GM21825 (cell line): ENCODE measurements at regions not wholly inside any gene's neighbourhood (a gene's known extent, or its start where the extent isn't known, plus 50 kb on each side); places are given as distances from the start of the nearest gene placed in this dataset.
"Not testable (repeated sequence)": the region's sequence is repeated elsewhere in the genome, so short reads cannot be mapped to it uniquely, and the experiment has no call there.

Source experiments
- ATAC-seq: cut with Tn5 transposase; IDR thresholded peaks from one replicate; pipeline ENCODE4 v1.9.1; 2021; ENCODE audit warnings: mild to moderate bottlenecking, moderate library complexity; ENCODE audit not compliant: unreplicated experiment

DNA sequence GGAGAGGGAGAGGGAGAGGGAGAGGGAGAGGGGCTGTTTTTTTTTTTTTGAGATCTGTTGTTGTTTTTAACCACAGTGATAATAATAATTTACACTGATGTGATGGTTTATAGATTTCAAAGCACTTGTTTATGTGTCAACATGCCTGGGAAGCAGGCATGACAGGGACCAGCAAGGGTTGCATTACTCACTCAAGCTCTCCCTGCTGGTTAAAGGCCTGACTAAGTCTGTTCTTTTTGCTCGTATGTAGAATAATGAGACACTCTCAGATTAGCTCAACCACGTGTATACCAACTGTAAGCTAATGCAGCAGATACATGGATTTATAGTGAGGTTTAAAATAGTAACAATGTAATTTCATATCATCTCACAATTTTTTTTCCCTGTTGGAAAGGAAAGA is 134.6 kb upstream of the BOD1L1 start:
- ATAC-seq = no peak

DNA sequence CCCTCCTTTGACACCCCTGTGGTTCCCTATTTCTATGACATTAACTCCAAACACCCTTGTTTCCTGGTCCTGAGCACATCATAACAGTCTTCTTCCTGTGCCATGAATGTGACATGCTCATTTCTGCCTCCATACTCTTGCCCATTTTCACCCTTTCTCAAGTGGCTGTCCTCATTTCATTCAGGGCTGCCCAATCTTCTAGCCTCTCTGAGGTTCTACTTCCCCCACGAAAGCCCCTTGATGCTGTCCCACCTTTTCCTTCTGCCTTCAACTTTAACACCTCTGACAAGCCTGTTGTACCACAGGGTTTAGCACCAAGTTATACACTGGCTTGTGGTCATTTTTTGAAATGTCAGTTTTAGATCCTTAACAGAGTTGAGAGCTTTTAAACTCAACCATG is 136.2 kb upstream of the BOD1L1 start:
- no peak for ATAC-seq

DNA sequence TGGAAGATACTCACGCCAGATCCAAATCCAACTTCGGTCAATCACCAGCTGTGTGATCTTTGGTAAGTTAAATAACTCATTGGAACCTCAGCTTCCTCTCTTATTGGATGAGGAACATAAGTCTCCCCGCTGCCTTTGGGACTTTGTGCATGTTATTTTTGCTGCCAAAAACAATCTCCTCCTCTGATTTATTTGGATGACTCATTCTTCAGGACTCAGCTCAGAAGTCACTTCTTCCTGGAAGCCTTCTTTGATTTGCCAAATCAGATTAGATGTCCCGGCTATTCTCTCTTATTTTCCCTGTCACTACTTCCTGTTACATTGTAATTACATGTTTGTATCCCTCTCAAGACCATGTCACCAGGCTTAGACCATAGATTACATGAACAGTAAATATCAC is 138.0 kb upstream of the BOD1L1 start:
- ATAC-seq = no peak

DNA sequence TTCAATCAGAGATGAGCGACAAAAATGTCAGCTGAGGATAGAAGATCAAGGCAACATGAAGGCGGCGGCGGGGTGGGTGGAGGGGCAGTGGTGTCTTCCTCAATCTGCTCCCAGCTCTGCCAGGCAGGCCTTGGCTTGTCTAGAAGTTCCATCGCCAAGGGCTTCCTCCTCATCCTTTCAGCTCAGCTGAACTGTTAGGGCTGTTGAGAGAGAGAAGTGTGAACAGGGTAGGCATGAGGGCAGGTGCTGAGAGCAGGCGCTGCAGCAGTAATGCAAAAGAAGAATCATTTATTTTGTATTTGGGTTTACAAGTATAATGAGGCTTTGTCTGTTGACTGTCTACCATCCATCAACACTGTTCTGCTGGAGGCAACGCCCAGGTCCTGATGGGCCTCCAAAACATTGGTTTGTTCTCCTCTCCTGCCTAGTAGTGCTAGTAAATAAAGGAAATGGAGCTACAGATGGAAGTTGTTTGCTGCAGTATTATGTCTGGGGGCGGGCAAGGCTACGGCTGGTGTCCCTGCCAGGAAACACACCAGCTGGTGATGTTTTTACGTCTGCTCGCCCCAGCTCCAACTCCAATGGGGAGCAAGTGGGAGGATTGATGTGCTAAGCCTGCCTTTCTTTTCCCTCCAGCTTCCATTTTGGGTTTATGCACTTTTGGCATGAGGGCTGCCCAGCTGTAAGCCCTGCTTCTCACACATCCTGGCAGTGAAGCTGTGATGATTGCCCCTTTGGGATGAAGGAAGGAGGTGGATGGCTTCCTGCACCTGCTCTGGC is 139.4 kb upstream of the BOD1L1 start:
- ATAC-seq = no peak

DNA sequence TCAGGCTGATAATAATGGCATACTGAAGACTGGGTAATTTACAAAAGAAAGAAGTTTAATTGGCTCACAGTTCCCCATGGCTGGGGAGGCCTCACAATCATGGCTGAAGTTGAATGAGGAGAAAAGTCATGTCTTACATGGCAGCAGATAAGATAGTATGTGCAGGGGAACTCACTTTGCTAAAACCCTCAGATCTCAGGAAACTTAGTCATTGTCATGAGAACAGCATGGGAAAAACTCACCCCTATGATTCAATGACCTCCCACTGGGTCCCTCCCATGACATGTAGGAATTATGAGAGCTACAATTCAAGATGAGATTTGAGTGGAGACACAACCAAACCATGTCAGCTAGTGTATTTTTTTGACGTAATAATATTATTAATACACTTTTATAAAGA is 149.8 kb upstream of the BOD1L1 start:
- ATAC-seq = no peak

DNA sequence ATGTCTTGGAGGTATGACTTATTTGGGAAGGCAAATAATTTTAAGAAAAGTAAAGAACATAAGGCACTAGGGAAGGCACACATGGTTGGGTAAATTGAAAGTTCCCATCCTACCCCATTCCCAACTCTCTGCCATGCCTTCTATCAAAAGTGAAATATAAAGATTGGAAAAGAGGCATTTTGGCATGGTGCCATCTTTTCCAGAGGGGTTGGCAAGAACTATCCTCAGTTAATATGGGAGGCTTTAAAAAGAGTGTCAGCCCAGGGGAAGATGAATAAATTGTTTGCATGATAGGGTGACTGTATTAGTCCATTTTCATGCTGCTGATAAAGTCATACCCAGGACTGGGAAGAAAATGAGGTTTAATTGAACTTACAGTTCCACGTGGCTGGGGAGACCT is 150.8 kb upstream of the BOD1L1 start:
- ATAC-seq = no peak

DNA sequence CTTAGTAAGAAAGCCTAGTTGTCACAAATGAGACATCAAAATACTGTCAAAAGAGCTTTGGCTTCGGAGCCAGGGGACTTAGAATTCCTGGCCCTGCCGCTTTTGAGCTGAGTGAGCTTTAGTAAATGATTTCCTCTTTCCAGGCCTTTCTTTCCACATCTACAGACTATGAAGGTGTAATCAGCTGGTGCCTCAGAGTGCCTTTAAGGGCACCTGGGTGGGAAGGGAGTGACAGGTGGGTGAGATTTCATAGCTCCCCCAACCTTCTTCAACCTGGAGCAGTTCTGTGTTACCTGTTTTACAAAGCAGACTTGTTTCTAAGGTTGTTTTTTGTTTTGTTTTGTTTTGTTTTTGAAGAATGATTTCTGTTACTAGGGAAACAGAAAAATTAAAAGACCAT is 154.7 kb upstream of the BOD1L1 start:
- ATAC-seq = no peak

DNA sequence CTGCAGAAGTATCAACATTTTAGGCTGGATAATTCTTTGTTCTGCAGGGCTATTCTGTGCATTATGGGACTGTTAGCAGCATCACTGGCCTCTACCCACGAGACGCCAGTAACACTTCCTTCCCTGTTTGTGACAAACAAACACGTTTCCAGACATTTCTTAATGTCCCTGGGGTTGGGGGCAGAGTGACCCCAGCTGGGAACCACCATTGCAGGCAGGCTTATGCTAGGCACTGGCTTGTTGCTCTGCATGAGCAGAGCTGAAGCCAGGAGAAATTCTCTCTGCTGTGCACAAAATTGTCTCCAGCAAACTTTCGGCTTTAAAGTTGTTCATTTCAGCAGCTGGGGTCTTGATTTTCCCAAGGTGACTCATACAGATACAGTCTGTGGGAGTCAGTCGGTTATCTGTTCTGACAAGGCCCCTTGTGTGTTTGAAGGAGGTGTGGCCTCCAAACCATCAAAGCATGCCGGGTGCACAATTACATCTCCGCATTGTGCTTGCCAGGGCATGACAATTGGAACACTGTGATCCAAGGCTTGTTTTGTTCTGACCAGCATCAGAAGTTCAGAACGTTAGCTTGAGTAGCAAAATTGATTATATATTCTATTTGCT is 156.4 kb upstream of the BOD1L1 start:
- no peak for ATAC-seq

DNA sequence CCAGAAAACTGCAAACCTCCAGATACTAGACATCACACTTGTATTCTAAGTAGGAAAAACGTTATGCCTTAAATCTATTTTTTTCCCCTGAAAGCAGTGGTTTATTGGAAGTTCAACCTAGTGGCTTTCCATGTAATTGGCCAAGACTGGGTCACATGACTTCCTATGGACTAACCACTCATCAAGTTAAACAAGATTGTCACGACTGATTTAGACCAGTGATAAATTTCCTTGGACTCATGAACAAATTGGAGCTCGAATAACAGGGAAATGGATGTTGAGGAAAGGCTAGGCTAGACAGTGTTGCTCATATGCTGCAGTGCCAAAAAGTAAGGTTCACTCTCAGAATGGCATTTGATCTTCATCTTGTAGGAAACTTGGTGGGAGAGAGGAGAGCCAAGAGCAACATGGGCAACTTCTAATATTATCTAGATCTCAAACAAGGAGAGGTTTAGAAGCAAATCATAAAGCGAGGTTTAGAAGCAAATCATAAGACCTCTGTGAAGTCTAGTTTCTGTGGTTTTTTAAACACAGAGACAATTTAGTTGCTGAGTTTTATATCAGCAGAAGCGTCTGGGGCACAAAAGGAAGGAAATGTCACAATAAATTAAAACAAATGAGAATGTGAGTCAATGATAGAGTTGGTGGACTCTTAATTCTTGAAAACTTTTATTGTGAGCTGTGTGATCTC is 165.6 kb upstream of the BOD1L1 start:
- ATAC-seq = no peak

DNA sequence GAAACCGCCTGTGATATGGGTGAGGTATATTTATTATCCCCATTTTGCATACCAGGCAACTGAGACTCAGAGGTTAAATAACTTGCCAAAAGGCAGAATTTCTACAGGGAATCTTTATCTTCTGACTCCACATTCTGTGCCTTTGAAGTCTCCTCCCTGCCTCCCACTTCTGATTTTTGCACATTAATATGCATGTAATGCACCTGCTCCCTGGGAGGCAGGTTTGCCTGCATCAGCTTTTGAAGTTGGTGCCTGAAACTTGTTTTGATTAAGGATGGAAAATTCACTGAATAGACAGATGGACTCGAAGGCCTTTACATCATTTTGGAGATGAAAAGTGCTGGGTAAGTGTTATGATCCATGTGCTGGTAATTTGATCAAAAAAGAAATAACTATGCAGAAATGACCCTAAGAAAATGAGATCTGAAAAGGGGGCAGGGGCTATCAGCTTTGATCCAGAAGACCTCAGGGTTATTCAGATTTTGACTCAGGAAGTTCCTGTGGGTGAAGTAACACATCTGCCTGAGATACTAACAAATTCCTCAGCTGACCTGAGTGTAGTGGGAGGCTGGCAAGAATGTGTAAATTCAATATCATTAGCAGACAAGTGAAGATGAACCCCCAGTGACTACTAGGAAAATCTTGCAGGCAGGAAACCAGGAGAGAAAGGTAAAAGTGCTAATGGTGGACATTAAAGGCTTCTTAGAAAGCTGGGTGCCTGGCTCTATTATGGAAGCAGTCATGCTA is 167.5 kb upstream of the BOD1L1 start:
- no peak for ATAC-seq

DNA sequence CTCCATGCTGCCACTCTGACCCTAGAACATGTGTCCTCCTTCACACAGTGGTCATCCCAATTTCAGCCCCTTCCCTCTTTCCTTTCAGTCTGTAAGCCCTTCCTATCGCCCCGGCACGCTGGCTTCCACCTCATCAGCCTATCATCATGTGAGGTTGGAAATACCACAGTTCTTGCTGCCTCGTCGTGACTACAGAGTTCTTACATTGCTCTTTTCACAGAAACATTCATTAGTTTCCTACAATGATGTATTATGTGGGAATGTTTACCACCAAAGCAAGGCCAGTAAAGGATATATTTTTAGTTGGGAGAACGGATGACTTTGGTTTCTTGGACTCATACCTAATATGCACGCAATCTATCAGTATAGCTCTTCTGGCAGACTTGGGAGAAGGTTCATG is 169.5 kb upstream of the BOD1L1 start:
- no peak for ATAC-seq

DNA sequence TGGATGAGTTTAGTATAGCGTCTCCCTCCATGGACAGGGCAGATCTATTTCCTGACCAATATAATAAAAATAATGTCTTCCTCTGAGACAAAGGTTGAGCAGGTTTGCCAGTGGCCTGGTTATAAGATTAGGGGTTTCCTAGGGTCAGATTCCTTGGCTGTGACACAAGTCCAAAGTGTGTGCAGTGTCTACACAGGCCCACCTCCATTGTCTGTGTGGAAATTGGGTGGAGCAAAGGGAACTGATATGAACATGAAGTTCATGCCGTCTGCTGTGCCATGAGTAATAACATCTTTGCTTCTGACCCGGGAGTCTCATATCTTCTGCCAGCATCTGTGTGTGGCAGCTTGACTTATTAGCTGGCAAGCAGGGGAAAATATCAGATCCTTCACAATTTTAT is 187.7 kb upstream of the BOD1L1 start:
- no peak for ATAC-seq

DNA sequence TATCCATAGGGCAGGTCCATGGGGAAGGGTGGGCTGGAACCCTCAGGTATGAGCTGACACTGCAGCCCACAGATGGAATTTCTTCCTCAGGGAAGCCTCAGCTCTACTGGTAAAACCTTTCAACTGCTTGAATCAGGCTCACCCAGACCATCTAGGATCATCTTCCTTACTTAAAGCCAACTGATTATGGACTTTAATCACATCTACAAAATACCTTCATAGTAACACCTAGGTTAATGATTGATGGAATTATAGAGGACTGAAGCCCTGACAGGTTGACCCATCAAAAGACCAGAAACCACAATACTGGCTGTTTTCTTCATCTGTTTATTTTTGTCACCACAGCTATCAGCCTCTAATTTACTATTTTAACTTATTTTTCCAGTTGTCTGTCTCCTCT is 188.9 kb upstream of the BOD1L1 start:
- ATAC-seq = no peak

DNA sequence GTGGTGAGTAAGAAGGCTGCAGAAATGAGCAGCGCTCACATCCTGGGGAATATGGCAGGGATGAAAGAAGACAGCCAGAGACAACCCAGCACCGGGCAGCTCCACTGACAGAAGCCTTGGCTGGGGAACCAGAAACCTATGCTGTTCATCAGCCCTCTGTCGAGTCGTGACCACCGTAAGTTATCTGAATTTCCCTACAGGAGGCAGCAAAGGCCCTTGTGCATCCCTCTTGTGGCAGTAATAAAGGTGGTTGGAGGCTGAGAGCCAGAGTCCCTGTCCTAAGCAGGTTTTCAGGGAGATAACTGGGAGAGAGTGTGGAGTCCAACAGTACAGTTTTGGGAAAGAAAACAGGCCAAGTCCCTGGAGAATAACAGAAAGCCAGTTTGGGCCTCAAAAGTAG is 194.0 kb upstream of the BOD1L1 start:
- ATAC-seq = no peak

DNA sequence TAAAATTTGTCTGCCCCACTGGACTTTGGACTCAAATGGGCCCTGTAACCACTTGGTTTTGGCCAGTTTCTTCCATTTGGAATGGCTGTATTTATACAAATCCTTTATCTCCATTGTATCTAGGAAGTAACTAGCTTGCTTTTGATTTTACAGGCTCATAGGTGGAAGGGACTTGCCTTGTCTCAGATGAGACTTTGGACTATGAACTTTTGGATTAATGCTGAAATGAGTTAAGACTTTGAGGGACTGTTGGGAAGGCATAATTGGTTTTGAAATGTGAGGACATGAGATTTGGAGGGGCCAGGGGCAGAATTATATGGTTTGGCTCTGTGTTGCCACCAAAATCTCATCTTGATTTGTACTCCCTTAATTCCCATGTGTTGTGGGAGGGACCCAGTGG is 198.3 kb upstream of the BOD1L1 start:
- not testable (repeated sequence) for ATAC-seq

DNA sequence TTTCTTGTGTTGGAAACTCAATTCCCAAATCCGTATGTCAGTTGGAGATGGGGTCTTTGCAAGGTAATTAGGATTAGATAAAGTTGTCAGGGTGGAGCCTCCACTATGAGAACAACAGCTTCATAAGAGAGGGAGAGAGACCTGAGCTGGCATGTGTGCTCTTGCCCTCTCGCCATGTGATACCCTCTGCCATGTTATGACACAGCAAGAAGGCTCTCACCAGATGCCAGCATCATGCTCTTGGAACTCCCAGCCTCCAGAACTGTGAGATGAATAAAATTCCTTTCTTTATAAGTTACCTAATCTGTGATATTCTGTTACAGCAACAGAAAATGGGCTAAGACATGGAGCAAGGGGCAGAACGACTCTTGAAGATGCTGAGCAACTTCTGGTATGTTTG is 201.9 kb upstream of the BOD1L1 start:
- ATAC-seq = no peak

DNA sequence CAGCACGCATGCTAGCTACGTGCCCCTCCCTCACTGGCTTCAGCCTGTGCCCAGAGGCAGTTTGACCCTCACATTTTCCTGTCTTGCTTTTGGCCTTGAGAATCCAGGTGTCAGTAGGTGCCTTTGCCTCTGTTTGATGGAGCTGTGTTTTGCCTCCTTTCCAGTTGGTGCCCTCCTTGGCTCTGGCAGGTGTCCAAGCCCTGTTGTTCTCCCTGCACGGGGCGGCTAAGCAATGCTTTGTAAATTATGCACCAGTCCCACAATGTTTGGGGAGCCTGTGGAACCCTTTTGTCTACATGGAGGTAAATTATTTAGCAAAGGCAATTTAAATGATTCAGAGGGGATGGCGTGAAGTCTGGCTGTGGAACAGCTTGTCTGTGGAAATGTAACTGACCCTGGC is 202.9 kb upstream of the BOD1L1 start:
- ATAC-seq = no peak

DNA sequence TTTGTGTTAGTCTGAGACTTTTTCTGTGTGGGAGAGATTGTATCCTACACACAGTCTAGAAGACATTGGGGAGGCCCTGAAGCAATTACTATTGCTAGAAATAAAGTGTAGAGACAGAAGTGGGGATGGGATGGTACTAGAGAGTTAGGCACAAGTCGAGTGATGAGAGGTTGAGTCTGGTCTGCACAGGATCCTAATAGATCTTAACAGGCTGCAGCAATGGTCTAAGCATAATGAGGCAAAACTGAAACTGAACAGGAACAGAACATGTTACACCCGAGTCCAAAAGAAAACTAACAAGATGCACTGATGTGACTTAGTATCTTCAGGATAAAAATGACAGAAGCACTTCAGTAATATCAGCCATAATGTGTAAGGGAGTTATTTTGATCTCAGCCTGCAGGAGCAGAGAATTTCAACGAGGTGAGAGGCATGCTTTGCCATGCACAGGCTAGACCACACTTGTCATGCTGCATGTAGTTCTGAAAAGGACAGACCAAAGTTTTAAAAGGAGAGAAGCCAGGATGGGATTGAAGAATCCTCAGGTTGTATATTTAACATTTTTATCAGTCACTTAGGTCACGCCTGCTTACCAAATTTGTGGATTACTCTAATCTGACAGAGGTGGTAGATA is 205.8 kb upstream of the BOD1L1 start:
- no peak for ATAC-seq

DNA sequence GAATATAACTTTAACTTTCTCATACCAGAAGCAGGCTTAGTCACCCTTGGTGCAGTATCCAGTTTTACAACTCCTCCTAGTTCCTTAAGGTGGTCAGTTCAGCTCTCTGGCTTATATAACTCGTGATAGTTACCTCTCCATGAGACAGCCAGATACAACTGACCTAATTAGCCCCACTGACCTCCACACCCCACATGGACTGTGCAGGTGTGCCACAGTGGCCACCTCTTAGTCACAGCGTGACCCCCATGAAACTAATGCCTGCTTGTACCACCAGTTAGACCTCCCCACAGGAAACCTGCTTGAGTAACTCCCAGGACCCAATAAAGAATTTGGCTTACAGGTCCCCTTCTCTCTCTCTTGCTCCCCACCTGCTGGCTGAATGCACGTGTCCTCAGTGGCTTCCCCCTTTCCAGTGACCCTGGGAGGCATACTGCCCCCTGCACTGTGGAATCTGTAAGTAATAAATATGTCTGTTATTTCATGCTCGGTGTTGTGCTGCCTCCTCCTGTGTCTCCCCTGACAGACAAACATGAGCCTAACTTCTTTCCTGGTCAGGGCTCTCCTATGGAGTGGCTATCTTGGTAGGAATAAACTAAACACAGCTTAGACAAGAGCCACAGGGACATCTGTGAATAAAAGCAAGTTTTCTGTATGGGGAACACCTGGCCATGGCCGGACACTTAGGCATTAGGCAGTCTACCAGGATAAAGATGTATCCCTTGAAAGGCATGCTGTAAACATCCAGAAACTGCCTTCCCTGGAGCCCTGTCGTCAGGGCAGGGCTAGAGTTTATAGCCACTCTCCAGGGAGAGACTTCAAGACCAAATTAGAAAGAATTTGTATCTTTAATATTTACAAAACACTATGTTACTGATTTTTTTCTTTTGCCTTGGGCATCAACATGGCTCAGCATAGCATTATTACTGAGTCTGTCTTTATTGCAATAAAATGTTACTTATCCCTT is 209.7 kb upstream of the BOD1L1 start:
- no peak for ATAC-seq
